Ascending aorta (tissue), 2 donors: ENCODE measurements at regions not wholly inside any gene's neighbourhood (a gene's known extent, or its start where the extent isn't known, plus 50 kb on each side); places are given as distances from the start of the nearest gene placed in this dataset.

ENCODE experiments used
- DNase-seq, 2 donors: peaks; one replicate each; pipeline ENCODE4 v3.0.0-alpha.2; 2019; ENCODE audit warnings: low spot score in 2 of 2
- H3K27ac ChIP-seq, 2 donors: fragments of 200-600 bp; sonication (generic); one replicate each; pipeline ENCODE4 v1.5.1; 2016 to 2017; ENCODE audit warnings: mild to moderate bottlenecking in 1 of 2
- H3K27me3 ChIP-seq: fragments of 200-600 bp; sonication (generic); one replicate; pipeline ENCODE4 v1.5.1; 2017
- H3K36me3 ChIP-seq, 2 donors: fragments of 200-600 bp; sonication (generic); one replicate each; pipeline ENCODE4 v1.5.1; 2016
- H3K4me1 ChIP-seq, 2 donors: fragments of 200-600 bp; sonication (generic); one replicate each; pipeline ENCODE4 v1.5.1; 2016 to 2017; ENCODE audit warnings: mild to moderate bottlenecking in 1 of 2
- H3K4me3 ChIP-seq, 2 donors: fragments of 200-600 bp; sonication (generic); one replicate each; pipeline ENCODE4 v1.5.1; 2016 to 2017; ENCODE audit warnings: mild to moderate bottlenecking in 1 of 2
- H3K9me3 ChIP-seq, 2 donors: fragments of 200-600 bp; sonication (generic); one replicate each; pipeline ENCODE4 v1.5.1; 2016
- intact Hi-C: fragments of 100-400 bp; cut with DNase I; formaldehyde crosslinking; loops from one replicate; pipeline ENCODE4 v1.15.1; 2023
- TF ChIP-seq, protein P1 (sequence below), 3 experiments: fragments of 200-600 bp in 2 of 3; fragments of 450-650 bp in 1 of 3; sonication (generic) in 2 of 3; IDR thresholded peaks; one replicate each; pipeline ENCODE4 v1.5.1; 2016 to 2019; ENCODE audit warnings: antibody characterized with exemption in 3 of 3, mild to moderate bottlenecking in 1 of 3, moderate library complexity in 1 of 3

GRCh38 chr10:117900280-117900679 lies 146.5 kb downstream of the RAB11FIP2 start:
- no peak overlapping the region for H3K4me3 ChIP-seq
- intact Hi-C loops: no loop called here

DNA sequence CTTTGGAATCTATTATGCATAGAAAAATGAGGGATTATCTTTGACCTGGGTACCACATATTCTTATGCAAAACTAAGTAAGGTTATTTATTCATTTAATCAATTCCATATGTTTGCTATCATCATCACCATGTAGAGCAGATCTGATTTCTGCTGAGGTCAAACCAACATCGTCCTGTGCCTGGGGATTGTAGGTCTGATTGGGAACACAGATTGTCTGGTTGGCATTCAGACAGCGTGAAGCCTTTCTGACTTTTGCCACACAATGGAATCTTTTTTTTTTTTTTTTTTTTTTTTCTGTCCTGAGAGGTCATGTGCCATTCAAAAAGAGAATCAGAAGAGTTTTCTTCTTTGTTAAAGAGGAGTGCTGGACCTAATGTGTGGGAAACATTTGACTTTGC lies 142.9 kb downstream of the RAB11FIP2 start:
- Histone ChIP-seq H3K36me3 (no peaks in the 10 kb centered on the region), H3K4me3 (no peak overlapping the region), H3K4me1 (no peaks in the 10 kb centered on the region), H3K9me3 (no peaks in the 10 kb centered on the region), H3K27ac (no peak overlapping the region), H3K27me3 (no peaks in the 10 kb centered on the region)
- TF ChIP-seq, protein P1, sequence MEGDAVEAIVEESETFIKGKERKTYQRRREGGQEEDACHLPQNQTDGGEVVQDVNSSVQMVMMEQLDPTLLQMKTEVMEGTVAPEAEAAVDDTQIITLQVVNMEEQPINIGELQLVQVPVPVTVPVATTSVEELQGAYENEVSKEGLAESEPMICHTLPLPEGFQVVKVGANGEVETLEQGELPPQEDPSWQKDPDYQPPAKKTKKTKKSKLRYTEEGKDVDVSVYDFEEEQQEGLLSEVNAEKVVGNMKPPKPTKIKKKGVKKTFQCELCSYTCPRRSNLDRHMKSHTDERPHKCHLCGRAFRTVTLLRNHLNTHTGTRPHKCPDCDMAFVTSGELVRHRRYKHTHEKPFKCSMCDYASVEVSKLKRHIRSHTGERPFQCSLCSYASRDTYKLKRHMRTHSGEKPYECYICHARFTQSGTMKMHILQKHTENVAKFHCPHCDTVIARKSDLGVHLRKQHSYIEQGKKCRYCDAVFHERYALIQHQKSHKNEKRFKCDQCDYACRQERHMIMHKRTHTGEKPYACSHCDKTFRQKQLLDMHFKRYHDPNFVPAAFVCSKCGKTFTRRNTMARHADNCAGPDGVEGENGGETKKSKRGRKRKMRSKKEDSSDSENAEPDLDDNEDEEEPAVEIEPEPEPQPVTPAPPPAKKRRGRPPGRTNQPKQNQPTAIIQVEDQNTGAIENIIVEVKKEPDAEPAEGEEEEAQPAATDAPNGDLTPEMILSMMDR (IDR thresholded peaks at IDR 0.05): no peak
- intact Hi-C loops: no loop called here
- DNase-seq: no peak

More at GRCh38 chr10:117900280-117900679, 146.5 kb downstream of the RAB11FIP2 start:
- Histone ChIP-seq H3K27me3 (no peaks in the 10 kb centered on the region), H3K4me1 (no peaks in the 10 kb centered on the region), H3K9me3 (no peaks in the 10 kb centered on the region), H3K36me3 (no peaks in the 10 kb centered on the region), H3K27ac (no peak overlapping the region)
- no peak for DNase-seq
- TF ChIP-seq, protein P1 (IDR thresholded peaks at IDR 0.05): no peak

- H3K9me3 ChIP-seq: no peaks in the 10 kb centered on the region
- H3K4me1 ChIP-seq: no peaks in the 10 kb centered on the region
- TF ChIP-seq, protein P1 (IDR thresholded peaks at IDR 0.05): no peak
- no peak for DNase-seq
- H3K27me3 ChIP-seq: no peaks in the 10 kb centered on the region
- no peaks in the 10 kb centered on the region for H3K36me3 ChIP-seq
- no peak overlapping the region for H3K27ac ChIP-seq
- intact Hi-C loops: no loop called here
- no peak overlapping the region for H3K4me3 ChIP-seq
Measured at GRCh38 chr10:117905404-117905803, 141.3 kb downstream of the RAB11FIP2 start.

DNA sequence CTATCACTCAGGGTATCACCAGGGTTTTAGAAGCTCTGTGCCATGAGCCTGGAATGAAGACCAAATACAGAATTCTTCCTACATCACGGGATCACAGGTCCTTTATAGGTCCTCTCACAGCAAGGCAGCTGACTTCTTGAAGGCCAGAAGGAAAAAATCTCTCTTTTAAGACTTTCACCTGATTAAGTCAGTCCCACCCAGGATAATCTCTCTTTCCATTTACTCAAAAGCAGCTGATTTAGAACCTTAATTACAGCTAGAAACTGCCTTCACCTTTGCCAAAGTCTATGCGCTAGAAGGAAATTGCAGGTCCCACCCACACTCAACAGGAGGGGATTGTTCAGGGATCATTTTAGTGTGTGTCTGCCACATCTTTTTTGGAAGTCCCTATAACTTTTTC lies 135.1 kb downstream of the RAB11FIP2 start:
- Histone ChIP-seq H3K4me1 (no peaks in the 10 kb centered on the region), H3K36me3 (no peaks in the 10 kb centered on the region), H3K27me3 (no peaks in the 10 kb centered on the region), H3K4me3 (no peak overlapping the region), H3K27ac (no peak overlapping the region), H3K9me3 (no peaks in the 10 kb centered on the region)
- TF ChIP-seq, protein P1 (IDR thresholded peaks at IDR 0.05): no peak
- intact Hi-C loops: no loop called here
- DNase-seq: no peak

- Histone ChIP-seq H3K36me3 (no peaks in the 10 kb centered on the region), H3K9me3 (no peaks in the 10 kb centered on the region), H3K4me3 (no peak overlapping the region), H3K4me1 (no peaks in the 10 kb centered on the region), H3K27ac (no peak overlapping the region), H3K27me3 (no peaks in the 10 kb centered on the region)
- intact Hi-C loops: no loop called here
- TF ChIP-seq, protein P1 (IDR thresholded peaks at IDR 0.05): no peak
- DNase-seq: no peak
Measured at GRCh38 chr10:117914334-117914733, 132.4 kb downstream of the RAB11FIP2 start.

DNA sequence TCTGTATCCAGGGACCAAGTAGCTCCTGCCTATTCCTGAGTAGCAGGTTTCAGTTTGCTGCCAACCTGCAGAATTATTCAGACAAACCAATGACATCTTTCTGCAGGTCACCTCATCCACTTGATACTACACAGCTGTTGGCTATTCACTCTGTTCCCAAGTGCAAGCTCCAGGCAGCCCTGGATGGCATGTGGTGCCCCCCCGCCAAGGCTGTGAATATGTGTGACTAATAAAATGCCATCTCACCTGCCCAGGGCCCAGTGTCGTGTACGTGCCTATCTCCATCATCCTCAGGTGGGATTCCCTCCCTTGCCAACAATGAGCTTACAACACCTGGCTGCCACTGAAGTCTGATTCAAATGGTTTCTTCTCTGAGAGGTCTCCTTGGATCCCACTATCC lies 125.8 kb downstream of the RAB11FIP2 start:
- Histone ChIP-seq H3K4me3 (no peak overlapping the region), H3K4me1 (no peaks in the 10 kb centered on the region), H3K9me3 (no peaks in the 10 kb centered on the region), H3K36me3 (no peaks in the 10 kb centered on the region), H3K27ac (no peak overlapping the region), H3K27me3 (no peaks in the 10 kb centered on the region)
- DNase-seq: no peak
- intact Hi-C loops: no loop called here
- TF ChIP-seq, protein P1 (IDR thresholded peaks at IDR 0.05): no peak
